ENCODE measurements at regions not wholly inside any gene's neighbourhood (a gene's known extent, or its start where the extent isn't known, plus 50 kb on each side); places are given as distances from the start of the nearest gene placed in this dataset.
A peak's percentile ranks its signal among the peaks of the same experiment; 100 is the strongest.

DNA sequence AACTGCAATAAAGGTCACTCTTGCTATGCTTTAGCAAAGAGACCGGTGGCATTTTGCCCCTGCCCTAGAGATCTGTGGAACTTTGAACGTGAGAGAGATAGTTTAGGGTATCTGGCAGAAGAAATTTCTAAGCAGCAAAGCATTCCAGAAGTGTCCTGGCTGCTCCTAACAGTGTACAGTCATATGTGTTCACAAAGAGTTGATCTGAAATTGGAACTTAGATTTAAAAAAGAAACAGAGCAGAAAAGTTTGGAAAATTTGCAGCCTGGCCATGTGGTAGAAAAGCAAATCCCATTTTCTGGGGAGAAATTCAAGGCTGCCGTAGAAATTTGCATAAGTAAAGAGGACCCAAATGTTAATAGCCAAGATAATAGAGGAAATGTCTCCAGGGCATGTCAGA is 169.2 kb downstream of the FGF1 start:
- DNase-seq (ENCODE audit: low spot score in 2 of 2) (no peak), ATAC-seq (no peak)
- Mint-ChIP-seq H3K9me3 (peaks cover 8% of the 10 kb centered on the region), H3K27ac (no peak overlapping the region), H3K4me1 (no peaks in the 10 kb centered on the region), H3K36me3 (no peaks in the 10 kb centered on the region), H3K4me3 (no peak overlapping the region)

GRCh38 chr5:142515036-142515435 is 170.9 kb downstream of the FGF1 start:
- Mint-ChIP-seq H3K4me1 (no peaks in the 10 kb centered on the region), H3K36me3 (no peaks in the 10 kb centered on the region), H3K9me3 (peaks cover 8% of the 10 kb centered on the region), H3K4me3 (no peak overlapping the region), H3K27ac (no peak overlapping the region)
- DNase-seq (ENCODE audit: low spot score in 2 of 2) (no peak), ATAC-seq (no peak)

- no peak for DNase-seq (ENCODE audit: low spot score in 2 of 2)
- H3K27ac Mint-ChIP-seq: no peak overlapping the region
- H3K4me3 Mint-ChIP-seq: no peak overlapping the region
- no peak for ATAC-seq
- no peaks in the 10 kb centered on the region for H3K36me3 Mint-ChIP-seq
- peaks cover 2% of the 10 kb centered on the region for H3K4me1 Mint-ChIP-seq
- peaks cover 8% of the 10 kb centered on the region for H3K9me3 Mint-ChIP-seq
Measured at GRCh38 chr5:142514196-142514595, 171.7 kb downstream of the FGF1 start.

- no peaks in the 10 kb centered on the region for H3K36me3 Mint-ChIP-seq
- peaks cover 17% of the 10 kb centered on the region for H3K4me1 Mint-ChIP-seq
- no peak overlapping the region for H3K27ac Mint-ChIP-seq
- no peak overlapping the region for H3K4me3 Mint-ChIP-seq
- H3K9me3 Mint-ChIP-seq: peaks cover 8% of the 10 kb centered on the region
- ATAC-seq (no peak), DNase-seq (ENCODE audit: low spot score in 2 of 2) (no peak)
Measured at GRCh38 chr5:142512043-142513042, 173.5 kb downstream of the FGF1 start.

DNA sequence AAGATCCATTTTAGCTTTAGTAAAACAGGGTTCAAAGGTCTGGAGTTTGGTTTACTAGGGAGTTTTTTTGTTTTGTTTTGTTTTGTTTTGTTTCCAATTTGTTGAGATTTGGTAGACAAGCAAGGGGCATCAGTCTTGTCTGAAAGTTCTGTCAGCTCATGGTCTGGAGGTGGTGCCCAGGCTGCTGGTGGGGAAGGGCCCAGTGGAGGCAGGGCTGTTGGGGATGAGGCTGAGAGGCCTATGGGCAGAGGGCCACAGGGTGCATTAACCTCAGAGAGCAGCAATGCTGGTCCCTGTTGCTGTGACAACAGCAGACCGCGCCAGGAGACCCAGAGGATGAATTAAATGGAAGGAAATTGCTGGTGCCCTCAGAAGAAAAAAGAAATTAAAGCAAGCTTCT is 174.5 kb downstream of the FGF1 start:
- H3K4me1 Mint-ChIP-seq: peaks cover 22% of the 10 kb centered on the region
- DNase-seq (ENCODE audit: low spot score in 2 of 2) (no peak), ATAC-seq (no peak)
- no peaks in the 10 kb centered on the region for H3K36me3 Mint-ChIP-seq
- peaks cover 2% of the 10 kb centered on the region for H3K9me3 Mint-ChIP-seq
- H3K4me3 Mint-ChIP-seq: no peak overlapping the region
- H3K27ac Mint-ChIP-seq: no peak overlapping the region

GRCh38 chr5:142509026-142509425 is 176.9 kb downstream of the FGF1 start:
- no peaks in the 10 kb centered on the region for H3K36me3 Mint-ChIP-seq

GRCh38 chr5:142508591-142508990 is 177.3 kb downstream of the FGF1 start:
- DNase-seq (ENCODE audit: low spot score in 2 of 2) (no peak), ATAC-seq (no peak)
- peaks cover 31% of the 10 kb centered on the region for H3K4me1 Mint-ChIP-seq
- H3K36me3 Mint-ChIP-seq: no peaks in the 10 kb centered on the region
- no peaks in the 10 kb centered on the region for H3K9me3 Mint-ChIP-seq
- H3K27ac Mint-ChIP-seq: no peak overlapping the region
- no peak overlapping the region for H3K4me3 Mint-ChIP-seq

More at GRCh38 chr5:142509026-142509425, 176.9 kb downstream of the FGF1 start:
- DNase-seq (ENCODE audit: low spot score in 2 of 2): no peak
- Mint-ChIP-seq H3K4me3 (no peak overlapping the region), H3K9me3 (no peaks in the 10 kb centered on the region), H3K27ac (peak overlapping the region; percentile 48), H3K4me1 (peaks cover 31% of the 10 kb centered on the region)
- ATAC-seq: no peak

DNA sequence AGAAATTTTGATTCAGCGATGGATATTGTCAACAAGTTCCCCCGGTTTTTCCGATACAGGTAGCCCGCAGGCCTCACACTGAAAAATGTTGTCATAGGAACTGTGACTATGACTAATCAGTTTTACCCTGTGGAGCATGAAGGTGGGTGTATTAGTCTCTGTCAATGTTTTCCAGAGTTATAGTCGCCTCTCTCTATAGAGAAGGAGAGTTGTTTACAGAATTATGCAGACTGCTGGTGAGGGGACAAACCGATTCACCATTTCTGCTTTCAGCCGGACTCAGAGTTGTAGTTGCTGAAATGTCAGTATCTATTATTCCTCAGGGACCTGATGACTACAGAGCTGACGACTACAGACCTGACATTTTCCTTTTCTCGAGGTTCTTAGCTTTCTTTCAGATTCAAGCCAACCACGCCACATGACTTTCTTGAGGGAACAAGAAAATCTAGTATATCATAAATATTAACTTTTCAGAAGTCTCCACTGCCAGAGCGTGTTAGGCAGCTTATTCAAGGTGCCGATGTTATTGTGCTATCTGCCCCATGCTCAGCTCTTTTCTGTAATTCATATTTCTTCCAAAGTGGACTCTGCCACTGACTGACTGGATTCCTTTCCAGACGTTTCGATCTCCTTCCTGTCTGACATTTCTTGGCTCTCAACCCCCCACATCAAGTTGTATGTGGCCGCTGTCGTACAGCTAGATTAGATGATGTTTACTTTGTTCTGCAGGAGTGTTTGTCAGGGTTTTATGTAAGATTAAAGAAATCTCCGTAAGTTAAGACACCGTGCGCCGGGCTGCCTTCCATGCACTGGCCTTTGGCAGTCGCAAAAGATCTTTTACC is 178.1 kb downstream of the FGF1 start:
- DNase-seq (ENCODE audit: low spot score in 2 of 2) (no peak), ATAC-seq (peak; percentile 85)
- Mint-ChIP-seq H3K4me3 (no peak overlapping the region), H3K36me3 (no peaks in the 10 kb centered on the region), H3K4me1 (peaks cover 31% of the 10 kb centered on the region), H3K9me3 (no peaks in the 10 kb centered on the region), H3K27ac (no peak overlapping the region)

DNA sequence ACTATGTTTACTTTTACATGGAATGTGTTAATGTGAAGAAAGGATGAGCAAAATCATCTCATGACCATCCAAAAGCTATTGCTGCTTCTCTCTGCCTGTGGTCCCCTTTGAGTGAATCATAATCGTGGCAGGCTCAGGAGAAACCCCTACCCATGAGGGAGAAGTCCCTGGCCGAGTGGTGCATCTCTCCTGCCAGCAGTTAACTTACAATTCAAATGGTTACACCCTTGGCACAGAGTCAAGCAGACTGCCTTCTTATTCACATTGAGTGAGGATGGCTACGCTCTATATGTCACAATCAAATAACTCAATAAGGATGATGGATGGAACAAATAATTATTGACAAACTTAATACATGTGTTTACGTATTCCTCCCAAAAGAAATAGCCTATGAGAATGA is 179.1 kb downstream of the FGF1 start:
- no peaks in the 10 kb centered on the region for H3K36me3 Mint-ChIP-seq
- ATAC-seq (peak; percentile 45), DNase-seq (ENCODE audit: low spot score in 2 of 2) (no peak)
- no peaks in the 10 kb centered on the region for H3K9me3 Mint-ChIP-seq
- peaks cover 31% of the 10 kb centered on the region for H3K4me1 Mint-ChIP-seq
- no peak overlapping the region for H3K27ac Mint-ChIP-seq
- no peak overlapping the region for H3K4me3 Mint-ChIP-seq

DNA sequence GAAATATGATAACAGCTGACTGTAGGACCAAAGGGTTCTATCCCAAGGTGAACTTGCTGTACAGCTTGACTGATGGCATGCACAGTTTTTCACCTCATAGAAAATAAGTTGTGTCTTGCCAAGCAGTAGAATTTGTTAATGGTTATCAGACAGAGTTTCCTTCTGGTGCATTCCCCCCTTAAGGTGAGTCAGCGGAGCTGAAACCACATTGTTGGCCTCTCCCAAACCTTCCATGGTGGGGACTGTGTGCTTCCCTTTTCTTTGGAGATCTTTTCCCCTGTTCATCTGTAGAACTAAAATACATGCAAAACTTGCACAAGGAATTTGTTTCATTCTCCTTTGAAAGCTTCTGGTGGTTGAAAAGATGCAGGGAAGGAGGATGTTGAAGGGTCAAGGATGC is 179.8 kb downstream of the FGF1 start:
- no peak for ATAC-seq
- Mint-ChIP-seq H3K4me1 (peaks cover 31% of the 10 kb centered on the region), H3K4me3 (no peak overlapping the region), H3K36me3 (no peaks in the 10 kb centered on the region), H3K27ac (no peak overlapping the region), H3K9me3 (no peaks in the 10 kb centered on the region)
- no peak for DNase-seq (ENCODE audit: low spot score in 2 of 2)

GRCh38 chr5:142501890-142502289 is 177.1 kb upstream of the SPRY4 start:
- Mint-ChIP-seq H3K4me3 (no peak overlapping the region), H3K27ac (no peak overlapping the region), H3K9me3 (no peaks in the 10 kb centered on the region), H3K36me3 (no peaks in the 10 kb centered on the region), H3K4me1 (peaks cover 10% of the 10 kb centered on the region)
- DNase-seq (ENCODE audit: low spot score in 2 of 2) (no peak), ATAC-seq (no peak)

- ATAC-seq (no peak), DNase-seq (ENCODE audit: low spot score in 2 of 2) (no peak)
- Mint-ChIP-seq H3K4me3 (no peak overlapping the region), H3K4me1 (no peaks in the 10 kb centered on the region), H3K9me3 (no peaks in the 10 kb centered on the region), H3K27ac (no peak overlapping the region), H3K36me3 (no peaks in the 10 kb centered on the region)
Measured at GRCh38 chr5:142500227-142500905, 175.5 kb upstream of the SPRY4 start.

- DNase-seq (ENCODE audit: low spot score in 2 of 2) (no peak), ATAC-seq (no peak)
- Mint-ChIP-seq H3K36me3 (no peaks in the 10 kb centered on the region), H3K4me1 (no peaks in the 10 kb centered on the region), H3K27ac (no peak overlapping the region), H3K4me3 (no peak overlapping the region), H3K9me3 (no peaks in the 10 kb centered on the region)
Measured at GRCh38 chr5:142499591-142500226, 174.9 kb upstream of the SPRY4 start.

DNA sequence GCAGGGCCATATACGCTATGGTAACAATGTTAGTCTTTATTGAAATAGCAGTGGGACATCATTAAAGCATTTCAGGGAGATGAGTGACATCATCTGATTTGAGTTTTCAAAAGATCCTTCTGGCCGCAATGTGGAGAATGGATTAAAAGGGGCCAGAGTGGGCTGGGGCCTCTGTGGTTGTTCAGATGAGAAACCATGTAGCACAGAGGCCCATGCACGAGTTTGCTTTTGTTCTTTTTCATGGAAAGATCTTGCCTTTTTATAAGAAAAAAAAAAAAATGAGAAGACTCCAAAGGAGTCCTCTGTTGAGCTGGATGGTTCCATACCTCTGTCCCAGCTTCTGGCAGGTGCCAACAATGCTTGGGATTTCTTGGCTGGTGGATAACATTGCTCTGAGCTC is 173.5 kb upstream of the SPRY4 start:
- no peak overlapping the region for H3K4me3 Mint-ChIP-seq
- no peak overlapping the region for H3K27ac Mint-ChIP-seq
- no peaks in the 10 kb centered on the region for H3K4me1 Mint-ChIP-seq
- H3K36me3 Mint-ChIP-seq: no peaks in the 10 kb centered on the region
- DNase-seq (ENCODE audit: low spot score in 2 of 2) (no peak), ATAC-seq (no peak)
- no peaks in the 10 kb centered on the region for H3K9me3 Mint-ChIP-seq

DNA sequence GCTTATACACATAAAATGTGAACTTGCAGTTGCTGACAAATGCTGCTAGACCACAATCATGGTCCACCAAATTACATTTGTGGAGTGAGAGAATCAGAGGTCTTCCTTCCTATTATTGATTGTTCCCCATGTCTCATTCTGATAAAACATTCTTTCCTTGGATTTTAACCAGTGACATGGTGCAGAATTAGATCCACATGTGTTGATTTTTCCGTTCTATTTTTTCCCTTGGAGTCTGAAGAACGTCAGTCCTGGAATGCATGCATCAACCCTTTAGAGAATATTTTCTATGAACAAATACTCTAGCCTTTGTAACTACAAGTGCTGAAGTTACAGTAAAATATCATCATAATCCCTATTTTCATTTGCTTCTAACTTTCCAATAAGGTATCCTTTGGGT is 170.7 kb upstream of the SPRY4 start:
- Mint-ChIP-seq H3K4me1 (no peaks in the 10 kb centered on the region), H3K9me3 (no peaks in the 10 kb centered on the region), H3K36me3 (no peaks in the 10 kb centered on the region), H3K27ac (no peak overlapping the region), H3K4me3 (no peak overlapping the region)
- no peak for DNase-seq (ENCODE audit: low spot score in 2 of 2)
- ATAC-seq: no peak
